ENCODE measurements at regions not wholly inside any gene's neighbourhood (a gene's known extent, or its start where the extent isn't known, plus 50 kb on each side); places are given as distances from the start of the nearest gene placed in this dataset.

GRCh38 chr4:137674066-137674465 lies 141.8 kb upstream of the PCDH18 start:
- no peak for DNase-seq (ENCODE audit: low spot score)

DNA sequence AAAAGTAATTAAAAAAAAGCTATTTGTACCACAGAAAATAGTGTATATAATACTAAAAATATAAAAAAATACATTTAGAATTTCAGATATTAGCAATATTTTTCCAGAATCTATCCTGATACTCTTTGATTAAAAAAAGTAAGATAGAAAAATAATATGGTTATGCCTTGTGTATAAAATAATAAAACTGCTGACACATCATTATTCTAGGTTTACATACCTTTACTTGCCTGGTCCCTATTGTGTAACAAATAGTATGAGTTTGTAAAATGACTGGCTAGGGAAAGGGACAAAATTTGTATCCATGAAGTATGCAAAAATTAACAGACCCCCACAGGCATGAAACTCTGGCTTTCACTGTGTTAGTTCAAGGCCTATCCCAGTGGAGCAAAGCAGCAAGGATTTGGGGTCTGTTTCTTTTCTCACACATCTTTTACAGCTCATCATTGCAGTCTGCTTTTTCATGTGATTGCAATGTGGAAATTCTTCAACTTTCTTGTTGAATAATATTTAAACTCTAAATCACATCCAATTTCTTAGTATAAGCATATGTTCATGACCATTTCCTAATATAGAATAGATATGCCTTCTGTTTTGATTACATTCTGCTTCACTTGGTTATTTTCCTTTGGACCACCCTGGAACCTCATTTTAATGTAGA lies 136.7 kb upstream of the PCDH18 start:
- DNase-seq (ENCODE audit: low spot score), result no peak

DNA sequence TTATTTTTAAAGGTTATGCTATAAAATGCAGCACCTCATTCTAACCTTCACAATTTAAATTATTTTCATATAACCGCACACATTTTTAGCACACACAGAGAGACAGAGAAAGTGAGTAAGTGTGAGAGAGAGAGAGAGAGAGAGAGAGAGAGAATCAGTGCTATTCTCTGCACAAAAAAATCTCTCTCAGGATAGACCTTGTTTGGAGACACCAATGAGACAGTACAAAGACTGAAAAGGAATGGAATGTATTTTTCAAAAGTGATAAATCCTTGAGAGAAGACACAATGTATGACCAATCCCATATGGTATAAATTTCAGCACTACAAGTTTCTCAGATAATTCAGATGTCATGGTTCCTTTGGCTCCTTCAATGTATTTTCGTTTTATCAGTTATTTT lies 132.1 kb upstream of the PCDH18 start:
- DNase-seq (ENCODE audit: low spot score), result no peak

DNA sequence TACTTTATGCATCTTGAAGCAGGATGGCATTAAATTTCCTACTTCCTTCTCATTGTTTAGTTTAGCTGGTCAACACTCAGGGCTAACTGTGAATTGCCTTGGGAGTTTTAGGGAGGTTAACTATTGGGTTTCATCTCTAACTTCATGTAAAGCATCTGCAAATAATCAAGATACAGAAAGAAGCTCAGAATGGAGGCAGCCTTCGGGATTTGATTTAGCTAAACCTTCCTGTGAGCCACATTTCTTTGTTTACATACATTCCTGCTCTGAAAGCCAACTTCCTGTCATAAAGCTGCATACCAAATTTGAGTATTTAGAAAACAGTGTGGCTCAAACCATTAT lies 131.7 kb upstream of the PCDH18 start:
- DNase-seq (ENCODE audit: low spot score), result no peak

DNA sequence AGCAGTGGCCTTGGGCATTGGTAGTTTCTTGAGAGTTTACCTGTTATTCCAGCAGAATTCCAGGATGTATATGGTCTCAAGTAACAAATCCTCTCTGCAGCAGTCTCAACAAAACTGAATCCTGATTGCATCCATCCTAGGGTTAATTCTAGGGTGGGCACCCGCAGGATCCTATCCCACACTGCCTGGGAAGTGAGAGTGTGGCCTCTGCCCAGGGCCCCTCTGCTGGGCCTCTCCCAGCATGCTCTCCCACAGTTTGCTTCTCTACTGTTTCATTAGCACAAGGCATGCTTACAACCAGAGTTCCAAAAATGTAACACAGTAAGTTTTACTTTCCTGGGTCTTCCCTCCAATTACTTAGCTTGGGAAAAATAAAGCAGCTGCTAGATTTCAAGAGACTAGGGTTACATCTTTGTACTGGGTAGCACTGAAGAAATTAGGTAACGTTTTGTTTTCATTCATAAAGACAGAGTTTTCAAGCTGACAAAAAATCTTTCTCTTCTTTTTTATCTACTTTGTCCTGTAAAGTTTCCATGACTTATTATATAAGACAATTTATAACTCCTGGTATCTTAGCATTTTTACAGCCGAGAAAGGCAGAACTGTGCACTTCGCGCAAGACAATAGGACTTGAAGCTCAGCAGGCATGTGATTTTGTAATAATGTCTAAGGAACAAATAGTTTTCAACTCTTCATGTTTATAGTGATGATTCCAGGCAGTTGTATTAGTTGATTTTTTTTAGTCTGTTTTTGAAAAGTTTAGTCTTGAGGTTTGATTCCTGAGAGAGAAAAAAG lies 131.2 kb upstream of the PCDH18 start:
- DNase-seq (ENCODE audit: low spot score), result no peak

GRCh38 chr4:137661693-137662092 lies 129.4 kb upstream of the PCDH18 start:
- DNase-seq (ENCODE audit: low spot score), result no peak

DNA sequence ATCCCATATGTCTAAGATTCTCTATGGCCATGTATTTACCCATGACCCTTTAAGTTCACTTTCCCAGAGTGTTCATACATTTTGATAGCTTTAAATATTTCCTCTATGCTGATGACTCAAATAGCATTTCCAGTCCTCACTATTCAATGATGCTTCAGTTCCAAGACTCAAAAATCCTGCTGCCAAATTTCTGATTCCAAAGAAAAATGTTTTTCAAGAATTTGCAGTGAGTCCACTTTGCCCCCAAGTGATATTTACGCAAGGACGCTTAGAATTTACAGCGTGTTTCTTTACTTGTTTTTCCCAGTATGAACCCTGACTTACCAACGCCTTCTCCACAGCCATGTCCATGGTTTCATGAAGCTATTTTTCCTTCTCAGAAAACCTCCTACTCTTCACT lies 127.9 kb upstream of the PCDH18 start:
- no peak for DNase-seq (ENCODE audit: low spot score)

GRCh38 chr4:137659431-137659830 lies 127.1 kb upstream of the PCDH18 start:
- DNase-seq (ENCODE audit: low spot score), result no peak

GRCh38 chr4:137656661-137657060 lies 124.4 kb upstream of the PCDH18 start:
- no peak for DNase-seq (ENCODE audit: low spot score)

DNA sequence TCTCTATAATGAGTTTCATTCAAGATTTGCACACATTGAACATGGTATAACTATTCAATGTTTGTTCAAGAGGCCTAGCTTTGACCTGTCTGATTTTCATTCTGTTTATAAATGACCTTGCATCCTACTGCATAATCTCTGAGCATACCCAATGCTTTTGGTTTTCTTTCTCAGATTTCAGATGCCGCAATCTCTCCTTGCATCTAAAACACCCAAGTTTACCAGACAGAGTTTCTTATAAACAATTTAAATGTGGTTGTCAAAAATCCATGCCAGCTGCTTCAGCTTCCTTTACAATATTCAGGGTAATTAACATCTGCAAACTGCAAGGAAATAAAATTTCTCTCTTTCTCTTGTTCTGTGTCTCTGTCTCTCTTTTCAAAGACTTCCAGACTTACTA lies 123.0 kb upstream of the PCDH18 start:
- no peak for DNase-seq (ENCODE audit: low spot score)

DNA sequence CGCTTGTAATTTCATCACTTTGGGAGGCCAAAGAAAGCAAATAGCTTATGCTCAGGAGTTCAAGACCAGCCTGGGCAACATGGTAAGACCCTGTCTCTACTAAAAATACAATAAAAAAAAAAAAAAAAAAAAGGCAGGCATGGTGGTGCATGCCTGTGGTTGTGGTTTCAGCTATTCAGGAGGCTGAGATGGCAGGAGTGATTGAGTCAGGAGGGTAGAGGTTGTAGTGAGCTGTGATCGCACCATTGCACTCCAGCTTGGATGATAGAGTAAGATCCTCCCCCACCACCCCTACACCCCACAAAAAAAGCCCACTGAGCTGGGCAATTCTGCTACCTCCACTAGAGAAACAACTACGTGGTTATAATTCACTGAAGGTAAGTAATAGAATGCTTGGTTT lies 118.8 kb upstream of the PCDH18 start:
- no peak for DNase-seq (ENCODE audit: low spot score)

DNA sequence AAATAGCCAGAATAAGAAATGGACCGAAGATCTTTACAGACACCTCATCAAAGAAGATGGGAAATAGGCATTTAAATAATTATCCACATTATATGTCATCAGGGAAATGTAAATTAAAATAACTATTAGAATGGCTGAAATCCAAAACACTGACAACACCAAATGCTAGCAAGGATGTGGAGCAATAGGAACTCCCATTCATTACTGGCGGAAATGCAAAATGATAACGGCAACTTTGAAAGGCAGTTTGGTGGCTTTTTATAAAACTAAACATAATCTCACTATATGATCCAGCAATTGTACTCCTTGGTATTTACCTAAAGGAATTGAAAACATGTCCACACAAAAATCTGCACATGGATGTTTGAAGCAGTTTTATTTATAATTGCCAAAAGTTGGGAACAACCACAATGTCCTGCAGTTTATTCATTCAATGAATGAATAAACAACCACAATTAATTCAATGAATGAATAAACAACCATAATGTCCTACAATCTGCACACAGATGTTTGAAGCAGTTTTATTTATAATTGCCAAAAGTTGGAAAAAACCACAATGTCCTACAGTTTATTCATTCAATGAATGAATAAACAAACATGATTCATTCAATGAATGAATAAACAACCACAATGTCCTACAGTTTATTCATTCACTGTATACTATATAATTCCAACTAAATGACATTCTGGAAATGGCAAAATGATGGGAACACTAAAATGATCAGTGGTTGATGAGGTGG lies 117.6 kb upstream of the PCDH18 start:
- no peak for DNase-seq (ENCODE audit: low spot score)

- DNase-seq (ENCODE audit: low spot score), result no peak
Observed at GRCh38 chr4:137648531-137648930, 116.2 kb upstream of the PCDH18 start.

- DNase-seq (ENCODE audit: low spot score), result no peak
Observed at GRCh38 chr4:137647375-137647774, 115.1 kb upstream of the PCDH18 start.

DNA sequence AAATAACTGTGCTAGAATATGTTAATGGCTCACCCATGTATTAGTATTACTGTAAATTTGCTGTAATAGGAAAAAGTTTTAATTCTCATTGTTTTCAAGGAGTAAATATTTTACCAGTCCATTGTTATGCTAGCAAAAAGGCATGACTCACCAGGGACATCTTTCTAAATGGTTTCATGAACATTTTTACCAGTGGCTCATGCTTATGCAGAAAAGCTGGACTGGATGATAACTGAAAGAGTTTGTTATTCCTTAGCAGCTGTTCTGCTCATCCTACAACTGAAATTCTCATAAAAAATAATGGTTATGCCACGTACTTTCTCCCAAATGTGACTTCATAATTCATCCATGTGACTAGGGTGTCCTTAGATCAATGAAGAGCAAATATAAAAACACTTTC lies 111.9 kb upstream of the PCDH18 start:
- no peak for DNase-seq (ENCODE audit: low spot score)

GRCh38 chr4:137641544-137641943 lies 109.2 kb upstream of the PCDH18 start:
- DNase-seq (ENCODE audit: low spot score), result no peak

DNA sequence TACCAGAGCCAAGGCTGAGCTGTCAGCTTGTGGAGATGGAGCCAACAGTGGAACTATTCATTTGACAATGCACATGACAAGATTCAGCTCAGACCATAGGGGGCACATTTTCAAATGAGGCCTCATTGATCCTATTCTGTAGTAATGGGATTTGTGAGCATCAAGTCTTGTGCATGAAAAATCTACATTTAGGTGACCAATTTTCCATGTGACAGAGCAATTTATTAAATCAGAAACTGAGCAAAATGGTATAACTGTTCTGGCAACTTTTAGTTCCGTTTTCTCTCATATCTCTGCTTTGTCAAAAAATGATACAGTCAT lies 108.5 kb upstream of the PCDH18 start:
- no peak for DNase-seq (ENCODE audit: low spot score)

GRCh38 chr4:137640156-137640837 lies 108.0 kb upstream of the PCDH18 start:
- DNase-seq (ENCODE audit: low spot score), result no peak

GRCh38 chr4:137638934-137639333 lies 106.6 kb upstream of the PCDH18 start:
- DNase-seq (ENCODE audit: low spot score), result no peak

- no peak for DNase-seq (ENCODE audit: low spot score)
Observed at GRCh38 chr4:137635601-137636000, 103.3 kb upstream of the PCDH18 start.

GRCh38 chr4:137635108-137635507 lies 102.8 kb upstream of the PCDH18 start:
- DNase-seq (ENCODE audit: low spot score), result no peak

GRCh38 chr4:137632842-137633241 lies 100.5 kb upstream of the PCDH18 start:
- no peak for DNase-seq (ENCODE audit: low spot score)

GRCh38 chr4:137631605-137632004 lies 99.3 kb upstream of the PCDH18 start:
- DNase-seq (ENCODE audit: low spot score), result no peak
